ENCODE measurements at regions not wholly inside any gene's neighbourhood (a gene's known extent, or its start where the extent isn't known, plus 50 kb on each side); places are given as distances from the start of the nearest gene placed in this dataset.

- TF ChIP-seq TAF1 (IDR thresholded peaks at IDR 0.05; ENCODE audit: borderline replicate concordance, insufficient read depth, low read length) (no peak), SIN3A (IDR thresholded peaks at IDR 0.05; ENCODE audit: borderline replicate concordance, insufficient read depth, low read length) (no peak), POLR2AphosphoS5 (IDR thresholded peaks at IDR 0.05; ENCODE audit: low read depth, low read length) (no peak), FOXP2 (optimal IDR thresholded peaks at IDR 0.05; ENCODE audit: borderline replicate concordance, extremely low read depth, extremely low read length, insufficient read depth) (no peak)
- TF ChIP-seq, protein P1, sequence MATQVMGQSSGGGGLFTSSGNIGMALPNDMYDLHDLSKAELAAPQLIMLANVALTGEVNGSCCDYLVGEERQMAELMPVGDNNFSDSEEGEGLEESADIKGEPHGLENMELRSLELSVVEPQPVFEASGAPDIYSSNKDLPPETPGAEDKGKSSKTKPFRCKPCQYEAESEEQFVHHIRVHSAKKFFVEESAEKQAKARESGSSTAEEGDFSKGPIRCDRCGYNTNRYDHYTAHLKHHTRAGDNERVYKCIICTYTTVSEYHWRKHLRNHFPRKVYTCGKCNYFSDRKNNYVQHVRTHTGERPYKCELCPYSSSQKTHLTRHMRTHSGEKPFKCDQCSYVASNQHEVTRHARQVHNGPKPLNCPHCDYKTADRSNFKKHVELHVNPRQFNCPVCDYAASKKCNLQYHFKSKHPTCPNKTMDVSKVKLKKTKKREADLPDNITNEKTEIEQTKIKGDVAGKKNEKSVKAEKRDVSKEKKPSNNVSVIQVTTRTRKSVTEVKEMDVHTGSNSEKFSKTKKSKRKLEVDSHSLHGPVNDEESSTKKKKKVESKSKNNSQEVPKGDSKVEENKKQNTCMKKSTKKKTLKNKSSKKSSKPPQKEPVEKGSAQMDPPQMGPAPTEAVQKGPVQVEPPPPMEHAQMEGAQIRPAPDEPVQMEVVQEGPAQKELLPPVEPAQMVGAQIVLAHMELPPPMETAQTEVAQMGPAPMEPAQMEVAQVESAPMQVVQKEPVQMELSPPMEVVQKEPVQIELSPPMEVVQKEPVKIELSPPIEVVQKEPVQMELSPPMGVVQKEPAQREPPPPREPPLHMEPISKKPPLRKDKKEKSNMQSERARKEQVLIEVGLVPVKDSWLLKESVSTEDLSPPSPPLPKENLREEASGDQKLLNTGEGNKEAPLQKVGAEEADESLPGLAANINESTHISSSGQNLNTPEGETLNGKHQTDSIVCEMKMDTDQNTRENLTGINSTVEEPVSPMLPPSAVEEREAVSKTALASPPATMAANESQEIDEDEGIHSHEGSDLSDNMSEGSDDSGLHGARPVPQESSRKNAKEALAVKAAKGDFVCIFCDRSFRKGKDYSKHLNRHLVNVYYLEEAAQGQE (IDR thresholded peaks at IDR 0.05; ENCODE audit: insufficient read depth in 1 of 2, low read depth in 2 of 2, low read length in 2 of 2): no peak
Observed at GRCh38 chr19:29405728-29405995, 120.1 kb upstream of the VSTM2B start.

Data from PFSK-1 (cell line).